A549 (cell line): ENCODE measurements at regions not wholly inside any gene's neighbourhood (a gene's known extent, or its start where the extent isn't known, plus 50 kb on each side); places are given as distances from the start of the nearest gene placed in this dataset.

Experiments
- ATAC-seq, 2 experiments: fragments of 200-7000 bp in 1 of 2; fragments of >200 bp in 1 of 2; cut with Nextera tagmentation in 1 of 2; cut with Tn5 transposase in 1 of 2; 3 replicates each; pipeline versions ENCODE4 v1.8.0 to v1.9.1; 2018 to 2020; ENCODE audit warnings: mild to moderate bottlenecking in 1 of 2, moderate library complexity in 1 of 2
- CTCF ChIA-PET: fragments of 300-600 bp; sonication (Branson Sonifier 250); formaldehyde crosslinking; extraction: SDS; loops from one replicate; lab custom pipeline; 2021; ENCODE audit warnings: antibody characterized with exemption, inconsistent platforms; lab: Yijun Ruan, JAX
- POLR2A ChIA-PET: fragments of 350-600 bp; formaldehyde crosslinking; extraction: SDS; loops from one replicate; lab custom pipeline; 2021; ENCODE audit warnings: antibody characterized with exemption, inconsistent platforms; lab: Yijun Ruan, JAX
- DNase-seq, 2 experiments: peaks; one replicate each; pipeline versions ENCODE4 v3.0.0 to v3.0.0-alpha.2; 2011 to 2016; ENCODE audit warnings: low read depth in 1 of 2, low spot score in 1 of 2
- FAIRE-seq: peaks from 2 replicates; lab custom pipeline; 2011; peaks lifted over from hg19 to GRCh38; lab: Jason Lieb, UNC
- H3K27ac ChIP-seq, 2 experiments: fragments of >200 bp; sonication (Bioruptor Twin); formaldehyde crosslinking; 3 replicates each; pipeline ENCODE4 v1.5.1; 2016 to 2017
- H3K4me1 ChIP-seq: fragments of >200 bp; sonication (Bioruptor Twin); formaldehyde crosslinking; 3 replicates; pipeline ENCODE4 v1.6.1; 2016
- H3K4me2 ChIP-seq: fragments of >200 bp; sonication (Bioruptor Twin); formaldehyde crosslinking; 3 replicates; pipeline ENCODE4 v1.6.1; 2016
- H3K4me3 ChIP-seq: fragments of >200 bp; sonication (Bioruptor Twin); formaldehyde crosslinking; 3 replicates; pipeline ENCODE4 v1.5.1; 2016
- H3K9me3 ChIP-seq: fragments of >200 bp; sonication (Bioruptor Twin); formaldehyde crosslinking; 3 replicates; pipeline ENCODE4 v1.6.1; 2016
- CBX2 ChIP-seq: fragments of 200-600 bp; sonication (generic); IDR thresholded peaks from 2 replicates; pipeline ENCODE4 v1.6.1; 2016; ENCODE audit warnings: low read depth, mild to moderate bottlenecking, borderline replicate concordance
- CBX8 ChIP-seq: fragments of 200-600 bp; sonication (generic); IDR thresholded peaks from 2 replicates; pipeline ENCODE4 v1.6.1; 2016
- CEBPB ChIP-seq, 2 experiments: fragments of >200 bp in 1 of 2; sonication (Bioruptor Twin) in 1 of 2; formaldehyde crosslinking in 1 of 2; IDR thresholded peaks; 2 replicates each; pipeline ENCODE4 v1.6.1; 2012 to 2016
- CHD2 ChIP-seq: fragments of 150-350 bp; IDR thresholded peaks from 2 replicates; pipeline ENCODE4 v1.6.1; 2014; ENCODE audit warnings: low read length; ENCODE audit not compliant: partially characterized antibody
- EHF ChIP-seq: fragments of 250-450 bp; sonication (Bioruptor Pico); IDR thresholded peaks from 2 replicates; pipeline ENCODE4 v1.5.0; 2020; ENCODE audit warnings: mild to moderate bottlenecking
- FOXS1 ChIP-seq: fragments of 250-450 bp; sonication (Bioruptor Pico); IDR thresholded peaks from 2 replicates; pipeline ENCODE4 v1.5.0; 2020; ENCODE audit warnings: mild to moderate bottlenecking, moderate library complexity
- HOXB5 ChIP-seq: fragments of 250-450 bp; sonication (Bioruptor Pico); IDR thresholded peaks from 2 replicates; pipeline ENCODE4 v1.5.0; 2020; ENCODE audit warnings: mild to moderate bottlenecking, moderate library complexity
- MAFK ChIP-seq: fragments of 450-650 bp; IDR thresholded peaks from 2 replicates; pipeline ENCODE4 v1.6.1; 2014; ENCODE audit not compliant: partially characterized antibody
- MYC ChIP-seq: IDR thresholded peaks from 2 replicates; pipeline ENCODE4 v1.6.1; 2012; ENCODE audit warnings: mild to moderate bottlenecking, inconsistent platforms, low read length, improper control_type of control experiment, borderline replicate concordance
- POLR2A ChIP-seq: IDR thresholded peaks from 2 replicates; pipeline ENCODE4 v1.6.1; 2012; ENCODE audit warnings: mild to moderate bottlenecking, low read length
- POLR2AphosphoS2 ChIP-seq: conservative IDR thresholded peaks from 2 replicates; pipeline ENCODE4 v1.6.1; 2012; ENCODE audit warnings: low read length, improper control_type of control experiment, inconsistent platforms
- RARB ChIP-seq: fragments of 250-450 bp; sonication (Bioruptor Pico); IDR thresholded peaks from 2 replicates; pipeline ENCODE4 v1.8.0; 2021; ENCODE audit warnings: mild to moderate bottlenecking, moderate library complexity
- RFX5 ChIP-seq: fragments of 450-650 bp; IDR thresholded peaks from 2 replicates; pipeline ENCODE4 v1.7.1; 2014; ENCODE audit warnings: antibody characterized with exemption, mild to moderate bottlenecking, moderate library complexity
- TFCP2L1 ChIP-seq: fragments of 250-450 bp; sonication (Bioruptor Pico); IDR thresholded peaks from 2 replicates; pipeline ENCODE4 v1.5.0; 2021; ENCODE audit warnings: mild to moderate bottlenecking
- ZC3H11A ChIP-seq: fragments of 450-650 bp; IDR thresholded peaks from 2 replicates; pipeline ENCODE4 v1.6.1; 2014; ENCODE audit warnings: antibody characterized with exemption, mild to moderate bottlenecking
- ZNF302 ChIP-seq: fragments of 250-450 bp; sonication (Bioruptor Pico); IDR thresholded peaks from 2 replicates; pipeline ENCODE4 v1.9.0; 2021; ENCODE audit warnings: inconsistent platforms, mild to moderate bottlenecking, moderate library complexity
- WGBS: methylation state at CpG from one replicate; pipeline ENCODE4 v1.1.6; 2017; ENCODE audit errors: missing lambda C conversion rate; 5-methylcytosine and 5-hydroxymethylcytosine counted together
- TF ChIP-seq, protein P1 (sequence below): fragments of 250-450 bp; sonication (Bioruptor Pico); IDR thresholded peaks from 2 replicates; pipeline ENCODE4 v1.5.0; 2021; ENCODE audit warnings: mild to moderate bottlenecking, moderate library complexity, borderline replicate concordance
- TF ChIP-seq, protein P2 (sequence below): fragments of >200 bp; sonication (Bioruptor Twin); formaldehyde crosslinking; IDR thresholded peaks from 3 replicates; pipeline ENCODE4 v1.5.1; 2016
- TF ChIP-seq, protein P3 (sequence below): fragments of 200-600 bp; sonication (generic); IDR thresholded peaks from 2 replicates; pipeline ENCODE4 v1.6.1; 2016; ENCODE audit warnings: antibody characterized with exemption, mild to moderate bottlenecking, moderate library complexity
- TF ChIP-seq, protein P4 (sequence below): IDR thresholded peaks from 2 replicates; pipeline ENCODE4 v1.6.1; 2012

DNA sequence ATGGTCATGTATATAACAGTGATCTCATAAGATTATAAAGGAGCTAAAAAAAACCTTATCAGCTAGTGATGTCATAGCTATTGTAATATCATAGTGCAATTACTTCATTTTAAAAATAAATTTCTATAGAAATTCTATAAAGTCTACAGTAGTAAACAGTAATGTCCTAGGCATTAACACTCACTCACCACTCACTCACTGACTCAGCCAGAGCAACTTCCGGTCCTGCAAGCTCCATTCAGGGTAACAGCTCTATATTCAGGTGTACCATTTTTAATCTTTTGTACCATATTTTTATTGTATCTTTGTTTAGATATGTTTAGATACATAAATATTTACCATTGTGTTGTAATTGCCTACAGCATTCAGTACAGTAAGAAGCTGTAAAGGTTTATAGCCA is 524.4 kb upstream of the CDH5 start:
- no peak for ATAC-seq
- POLR2A ChIA-PET: no interaction called here
- H3K4me1 ChIP-seq: no peaks in the 10 kb centered on the region
- no peak for FAIRE-seq
- WGBS: 0% methylated on average over 1 of the region's 1 CpG
- H3K4me2 ChIP-seq: no peak overlapping the region
- no peak for DNase-seq
- CTCF ChIA-PET: no interaction called here
- no peak overlapping the region for H3K27ac ChIP-seq
- H3K9me3 ChIP-seq: no peaks in the 10 kb centered on the region
- TF ChIP-seq, protein P1, sequence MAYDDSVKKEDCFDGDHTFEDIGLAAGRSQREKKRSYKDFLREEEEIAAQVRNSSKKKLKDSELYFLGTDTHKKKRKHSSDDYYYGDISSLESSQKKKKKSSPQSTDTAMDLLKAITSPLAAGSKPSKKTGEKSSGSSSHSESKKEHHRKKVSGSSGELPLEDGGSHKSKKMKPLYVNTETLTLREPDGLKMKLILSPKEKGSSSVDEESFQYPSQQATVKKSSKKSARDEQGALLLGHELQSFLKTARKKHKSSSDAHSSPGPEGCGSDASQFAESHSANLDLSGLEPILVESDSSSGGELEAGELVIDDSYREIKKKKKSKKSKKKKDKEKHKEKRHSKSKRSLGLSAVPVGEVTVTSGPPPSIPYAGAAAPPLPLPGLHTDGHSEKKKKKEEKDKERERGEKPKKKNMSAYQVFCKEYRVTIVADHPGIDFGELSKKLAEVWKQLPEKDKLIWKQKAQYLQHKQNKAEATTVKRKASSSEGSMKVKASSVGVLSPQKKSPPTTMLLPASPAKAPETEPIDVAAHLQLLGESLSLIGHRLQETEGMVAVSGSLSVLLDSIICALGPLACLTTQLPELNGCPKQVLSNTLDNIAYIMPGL: no peak
- TF ChIP-seq FOXS1 (CRISPR knock-in tag): no peak
- no peak for TF ChIP-seq CBX2
- TF ChIP-seq ZC3H11A: no peak
- TF ChIP-seq EHF (CRISPR knock-in tag): no peak
- TF ChIP-seq POLR2A: no peak
- TF ChIP-seq, protein P2, sequence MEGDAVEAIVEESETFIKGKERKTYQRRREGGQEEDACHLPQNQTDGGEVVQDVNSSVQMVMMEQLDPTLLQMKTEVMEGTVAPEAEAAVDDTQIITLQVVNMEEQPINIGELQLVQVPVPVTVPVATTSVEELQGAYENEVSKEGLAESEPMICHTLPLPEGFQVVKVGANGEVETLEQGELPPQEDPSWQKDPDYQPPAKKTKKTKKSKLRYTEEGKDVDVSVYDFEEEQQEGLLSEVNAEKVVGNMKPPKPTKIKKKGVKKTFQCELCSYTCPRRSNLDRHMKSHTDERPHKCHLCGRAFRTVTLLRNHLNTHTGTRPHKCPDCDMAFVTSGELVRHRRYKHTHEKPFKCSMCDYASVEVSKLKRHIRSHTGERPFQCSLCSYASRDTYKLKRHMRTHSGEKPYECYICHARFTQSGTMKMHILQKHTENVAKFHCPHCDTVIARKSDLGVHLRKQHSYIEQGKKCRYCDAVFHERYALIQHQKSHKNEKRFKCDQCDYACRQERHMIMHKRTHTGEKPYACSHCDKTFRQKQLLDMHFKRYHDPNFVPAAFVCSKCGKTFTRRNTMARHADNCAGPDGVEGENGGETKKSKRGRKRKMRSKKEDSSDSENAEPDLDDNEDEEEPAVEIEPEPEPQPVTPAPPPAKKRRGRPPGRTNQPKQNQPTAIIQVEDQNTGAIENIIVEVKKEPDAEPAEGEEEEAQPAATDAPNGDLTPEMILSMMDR: no peak
- no peak for TF ChIP-seq MYC
- TF ChIP-seq, protein P3, sequence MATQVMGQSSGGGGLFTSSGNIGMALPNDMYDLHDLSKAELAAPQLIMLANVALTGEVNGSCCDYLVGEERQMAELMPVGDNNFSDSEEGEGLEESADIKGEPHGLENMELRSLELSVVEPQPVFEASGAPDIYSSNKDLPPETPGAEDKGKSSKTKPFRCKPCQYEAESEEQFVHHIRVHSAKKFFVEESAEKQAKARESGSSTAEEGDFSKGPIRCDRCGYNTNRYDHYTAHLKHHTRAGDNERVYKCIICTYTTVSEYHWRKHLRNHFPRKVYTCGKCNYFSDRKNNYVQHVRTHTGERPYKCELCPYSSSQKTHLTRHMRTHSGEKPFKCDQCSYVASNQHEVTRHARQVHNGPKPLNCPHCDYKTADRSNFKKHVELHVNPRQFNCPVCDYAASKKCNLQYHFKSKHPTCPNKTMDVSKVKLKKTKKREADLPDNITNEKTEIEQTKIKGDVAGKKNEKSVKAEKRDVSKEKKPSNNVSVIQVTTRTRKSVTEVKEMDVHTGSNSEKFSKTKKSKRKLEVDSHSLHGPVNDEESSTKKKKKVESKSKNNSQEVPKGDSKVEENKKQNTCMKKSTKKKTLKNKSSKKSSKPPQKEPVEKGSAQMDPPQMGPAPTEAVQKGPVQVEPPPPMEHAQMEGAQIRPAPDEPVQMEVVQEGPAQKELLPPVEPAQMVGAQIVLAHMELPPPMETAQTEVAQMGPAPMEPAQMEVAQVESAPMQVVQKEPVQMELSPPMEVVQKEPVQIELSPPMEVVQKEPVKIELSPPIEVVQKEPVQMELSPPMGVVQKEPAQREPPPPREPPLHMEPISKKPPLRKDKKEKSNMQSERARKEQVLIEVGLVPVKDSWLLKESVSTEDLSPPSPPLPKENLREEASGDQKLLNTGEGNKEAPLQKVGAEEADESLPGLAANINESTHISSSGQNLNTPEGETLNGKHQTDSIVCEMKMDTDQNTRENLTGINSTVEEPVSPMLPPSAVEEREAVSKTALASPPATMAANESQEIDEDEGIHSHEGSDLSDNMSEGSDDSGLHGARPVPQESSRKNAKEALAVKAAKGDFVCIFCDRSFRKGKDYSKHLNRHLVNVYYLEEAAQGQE: no peak
- no peak for TF ChIP-seq CEBPB (IDR thresholded peaks at IDR 0.05)
- TF ChIP-seq, protein P4, sequence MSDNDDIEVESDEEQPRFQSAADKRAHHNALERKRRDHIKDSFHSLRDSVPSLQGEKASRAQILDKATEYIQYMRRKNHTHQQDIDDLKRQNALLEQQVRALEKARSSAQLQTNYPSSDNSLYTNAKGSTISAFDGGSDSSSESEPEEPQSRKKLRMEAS: no peak
- no peak for TF ChIP-seq CBX8
- TF ChIP-seq RARB: no peak
- TF ChIP-seq TFCP2L1 (CRISPR knock-in tag): no peak
- TF ChIP-seq MAFK: no peak
- no peak for TF ChIP-seq CHD2
- no peak for TF ChIP-seq RFX5
- H3K4me3 ChIP-seq: no peak overlapping the region

DNA sequence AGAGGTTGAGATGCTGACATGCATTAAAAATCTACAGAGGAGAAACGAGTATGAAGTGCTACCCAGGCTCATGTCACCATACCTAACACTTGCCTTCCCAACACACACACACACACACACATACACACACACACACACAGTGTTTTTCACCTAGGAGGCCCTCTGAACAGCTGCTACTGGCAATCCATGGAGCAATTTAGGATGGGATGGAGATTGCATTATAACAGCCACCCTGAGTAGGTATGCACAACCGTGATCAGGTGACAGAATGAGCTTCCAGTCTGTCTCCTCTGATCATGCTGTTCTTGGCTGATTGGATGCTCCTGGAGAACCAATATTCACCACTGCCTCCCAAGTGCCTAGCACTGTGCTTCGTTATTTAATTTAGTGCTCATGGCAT is 528.5 kb upstream of the CDH5 start:
- ChIA-PET POLR2A (no interaction called here), CTCF (no interaction called here)
- H3K9me3 ChIP-seq: no peaks in the 10 kb centered on the region
- FAIRE-seq: no peak
- H3K4me3 ChIP-seq: no peak overlapping the region
- no peak for TF ChIP-seq ZNF302 (CRISPR knock-in tag)
- TF ChIP-seq, protein P2: no peak
- TF ChIP-seq HOXB5 (CRISPR knock-in tag): no peak
- TF ChIP-seq MAFK: no peak
- no peak for TF ChIP-seq POLR2AphosphoS2
- no peak overlapping the region for H3K27ac ChIP-seq
- WGBS: 4% methylated on average over 3 of the region's 3 CpGs
- no peak for ATAC-seq
- DNase-seq: no peak
- H3K4me1 ChIP-seq: no peaks in the 10 kb centered on the region
- H3K4me2 ChIP-seq: no peak overlapping the region
